ENCODE measurements at regions not wholly inside any gene's neighbourhood (a gene's known extent, or its start where the extent isn't known, plus 50 kb on each side); places are given as distances from the start of the nearest gene placed in this dataset.
"Not testable (repeated sequence)": the region's sequence is repeated elsewhere in the genome, so short reads cannot be mapped to it uniquely, and the experiment has no call there.

DNA sequence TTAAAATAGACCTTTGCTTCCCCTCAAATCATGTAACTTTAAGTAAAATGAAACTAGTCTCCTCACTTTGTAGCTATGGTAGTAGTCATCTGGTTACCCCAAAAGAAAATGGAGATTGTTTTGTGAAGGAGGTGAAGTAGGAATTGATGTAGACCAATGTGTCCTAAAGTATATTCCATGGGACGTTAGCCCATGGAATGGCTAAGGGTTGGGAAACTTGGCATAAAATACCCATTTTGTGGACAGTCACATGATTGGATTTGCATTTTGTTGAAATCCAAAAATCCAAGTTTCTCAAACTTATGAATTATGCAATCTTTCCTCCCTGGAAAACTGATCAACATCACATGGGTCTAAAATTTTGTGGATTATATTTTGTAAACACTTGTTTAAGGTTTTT is 290.6 kb downstream of the OSTF1 start:
- TF ChIP-seq, protein P1, sequence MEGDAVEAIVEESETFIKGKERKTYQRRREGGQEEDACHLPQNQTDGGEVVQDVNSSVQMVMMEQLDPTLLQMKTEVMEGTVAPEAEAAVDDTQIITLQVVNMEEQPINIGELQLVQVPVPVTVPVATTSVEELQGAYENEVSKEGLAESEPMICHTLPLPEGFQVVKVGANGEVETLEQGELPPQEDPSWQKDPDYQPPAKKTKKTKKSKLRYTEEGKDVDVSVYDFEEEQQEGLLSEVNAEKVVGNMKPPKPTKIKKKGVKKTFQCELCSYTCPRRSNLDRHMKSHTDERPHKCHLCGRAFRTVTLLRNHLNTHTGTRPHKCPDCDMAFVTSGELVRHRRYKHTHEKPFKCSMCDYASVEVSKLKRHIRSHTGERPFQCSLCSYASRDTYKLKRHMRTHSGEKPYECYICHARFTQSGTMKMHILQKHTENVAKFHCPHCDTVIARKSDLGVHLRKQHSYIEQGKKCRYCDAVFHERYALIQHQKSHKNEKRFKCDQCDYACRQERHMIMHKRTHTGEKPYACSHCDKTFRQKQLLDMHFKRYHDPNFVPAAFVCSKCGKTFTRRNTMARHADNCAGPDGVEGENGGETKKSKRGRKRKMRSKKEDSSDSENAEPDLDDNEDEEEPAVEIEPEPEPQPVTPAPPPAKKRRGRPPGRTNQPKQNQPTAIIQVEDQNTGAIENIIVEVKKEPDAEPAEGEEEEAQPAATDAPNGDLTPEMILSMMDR (IDR thresholded peaks at IDR 0.05; ENCODE audit: borderline replicate concordance, insufficient read depth, low read depth, low read length) = no peak
- no peak overlapping the region for H3K4me3 ChIP-seq (ENCODE audit: low read depth, low read length)

- H3K4me3 ChIP-seq (ENCODE audit: low read depth, low read length) = no peak overlapping the region
- TF ChIP-seq, protein P1 (IDR thresholded peaks at IDR 0.05; ENCODE audit: borderline replicate concordance, insufficient read depth, low read depth, low read length) = no peak
These were observed 293.8 kb downstream of the OSTF1 start for GRCh38 chr9:75382126-75382525.

DNA sequence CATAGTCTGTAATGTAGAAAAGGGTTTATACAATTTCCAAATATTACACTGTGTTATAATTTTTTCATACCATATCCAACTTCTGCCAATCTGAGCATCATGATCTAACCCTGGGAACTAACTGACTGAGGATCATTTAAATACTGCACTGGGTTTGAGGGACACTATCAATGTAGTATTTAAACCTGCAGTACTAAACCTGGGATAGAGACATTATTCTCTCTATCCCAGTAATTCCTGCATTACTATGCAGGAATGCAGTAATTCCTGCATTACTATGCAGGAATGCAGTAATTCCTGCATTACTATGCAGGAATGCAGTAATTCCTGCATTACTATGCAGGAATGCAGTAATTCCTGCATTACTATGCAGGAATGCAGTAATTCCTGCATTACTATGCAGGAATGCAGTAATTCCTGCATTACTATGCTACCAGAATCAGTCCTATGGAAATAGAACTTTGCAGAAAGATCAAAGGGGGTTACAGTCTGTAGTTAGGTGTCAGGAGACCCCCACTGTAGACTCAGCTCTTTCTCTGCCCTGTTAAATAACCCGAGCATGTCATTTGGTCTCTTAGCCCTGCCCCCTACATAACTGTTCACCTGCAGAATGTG is 295.2 kb downstream of the OSTF1 start:
- not testable (repeated sequence) for H3K4me3 ChIP-seq (ENCODE audit: low read depth, low read length)

GRCh38 chr9:75385236-75385635 is 296.9 kb downstream of the OSTF1 start:
- TF ChIP-seq, protein P1 (IDR thresholded peaks at IDR 0.05; ENCODE audit: borderline replicate concordance, insufficient read depth, low read depth, low read length) = no peak
- H3K4me3 ChIP-seq (ENCODE audit: low read depth, low read length) = no peak overlapping the region

DNA sequence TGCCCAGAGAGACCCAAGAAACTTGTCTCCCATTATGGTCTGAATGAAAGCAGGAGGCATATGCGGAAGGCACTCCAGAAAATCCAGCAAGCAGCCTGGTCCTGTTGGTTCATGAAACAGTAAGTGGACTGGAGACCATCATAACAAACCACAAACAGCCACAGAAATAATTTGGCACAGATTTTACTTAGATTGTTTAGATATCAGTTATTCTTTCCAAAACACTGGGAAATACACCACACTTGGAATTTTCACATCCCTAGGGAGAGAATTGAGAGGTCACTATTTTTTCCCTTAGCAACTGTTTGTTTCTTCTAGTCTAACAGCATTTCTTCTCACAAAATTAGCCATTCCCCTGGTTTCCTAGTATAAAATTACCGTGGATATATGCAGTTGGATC is 300.8 kb downstream of the OSTF1 start:
- TF ChIP-seq, protein P1 (IDR thresholded peaks at IDR 0.05; ENCODE audit: borderline replicate concordance, insufficient read depth, low read depth, low read length) = no peak
- no peak overlapping the region for H3K4me3 ChIP-seq (ENCODE audit: low read depth, low read length)

- TF ChIP-seq, protein P1 (IDR thresholded peaks at IDR 0.05; ENCODE audit: borderline replicate concordance, insufficient read depth, low read depth, low read length) = no peak
- H3K4me3 ChIP-seq (ENCODE audit: low read depth, low read length) = no peak overlapping the region
These were observed 302.6 kb downstream of the OSTF1 start for GRCh38 chr9:75390951-75391350.

- TF ChIP-seq, protein P1 (IDR thresholded peaks at IDR 0.05; ENCODE audit: borderline replicate concordance, insufficient read depth, low read depth, low read length) = no peak
- no peak overlapping the region for H3K4me3 ChIP-seq (ENCODE audit: low read depth, low read length)
These were observed 303.2 kb downstream of the OSTF1 start for GRCh38 chr9:75391497-75391896.

DNA sequence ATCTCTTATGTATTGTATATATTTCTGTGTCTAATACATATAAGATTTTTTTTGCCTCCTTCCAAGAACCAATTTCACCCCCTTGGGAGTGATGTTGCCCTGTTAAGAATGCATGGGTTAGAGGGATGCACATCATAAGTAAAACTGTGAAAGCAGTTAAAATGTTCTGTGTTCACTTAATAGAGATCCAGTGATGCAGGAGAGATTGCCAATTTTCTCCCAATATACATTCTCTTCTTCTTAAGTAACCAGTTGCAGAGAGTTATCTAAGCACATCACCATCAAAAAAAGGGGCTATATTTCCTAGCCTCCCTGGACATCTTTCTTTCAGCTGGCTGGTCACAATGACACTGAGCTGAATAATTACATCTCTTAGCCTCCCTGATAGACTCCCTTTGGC is 307.0 kb downstream of the OSTF1 start:
- no peak overlapping the region for H3K4me3 ChIP-seq (ENCODE audit: low read depth, low read length)
- TF ChIP-seq, protein P1 (IDR thresholded peaks at IDR 0.05; ENCODE audit: borderline replicate concordance, insufficient read depth, low read depth, low read length) = no peak

Data from GM12875 (cell line).